GM21723 (cell line): ENCODE measurements at regions not wholly inside any gene's neighbourhood (a gene's known extent, or its start where the extent isn't known, plus 50 kb on each side); places are given as distances from the start of the nearest gene placed in this dataset.

Experiments
- ATAC-seq: cut with Tn5 transposase; IDR thresholded peaks from one replicate; pipeline ENCODE4 v1.9.1; 2021; ENCODE audit warnings: mild to moderate bottlenecking, moderate library complexity; ENCODE audit not compliant: unreplicated experiment

DNA sequence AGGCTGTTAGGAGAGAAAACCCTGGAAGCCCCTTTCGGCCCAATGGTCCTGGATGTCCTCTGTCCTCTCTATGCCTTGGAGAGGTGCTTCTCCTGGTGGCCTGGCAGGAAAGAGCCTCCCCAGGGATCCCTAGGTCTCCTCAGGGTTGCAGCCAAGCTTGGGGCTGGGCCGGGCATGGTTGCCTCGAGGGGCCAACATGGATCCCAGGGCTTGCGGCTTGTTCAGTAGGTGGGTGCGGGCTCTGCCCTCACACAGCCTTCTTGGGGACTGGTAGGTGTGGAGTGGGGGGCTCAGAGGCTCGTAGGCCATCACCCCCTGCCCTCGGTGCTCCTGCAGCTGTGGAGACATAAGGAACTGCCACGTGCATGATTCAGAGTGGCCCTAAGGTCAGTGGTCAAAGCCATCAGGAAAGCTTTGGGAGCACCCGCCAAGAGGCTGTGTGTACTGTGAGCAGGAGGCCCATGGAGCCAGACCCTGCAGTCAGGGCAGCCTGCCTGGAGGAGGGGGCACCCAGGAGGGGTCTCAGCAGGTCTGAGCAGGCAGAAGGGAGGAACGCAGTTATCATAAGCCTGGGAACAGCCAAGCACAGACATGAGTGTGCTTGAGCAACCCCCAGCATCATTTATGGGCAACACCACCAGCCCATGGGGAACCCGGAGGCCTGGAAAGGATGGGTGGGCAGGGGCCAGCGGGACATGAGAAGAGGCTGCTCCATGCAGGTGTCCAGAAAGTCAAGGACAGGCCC lies 231.0 kb downstream of the GLI2 start:
- no peak for ATAC-seq

DNA sequence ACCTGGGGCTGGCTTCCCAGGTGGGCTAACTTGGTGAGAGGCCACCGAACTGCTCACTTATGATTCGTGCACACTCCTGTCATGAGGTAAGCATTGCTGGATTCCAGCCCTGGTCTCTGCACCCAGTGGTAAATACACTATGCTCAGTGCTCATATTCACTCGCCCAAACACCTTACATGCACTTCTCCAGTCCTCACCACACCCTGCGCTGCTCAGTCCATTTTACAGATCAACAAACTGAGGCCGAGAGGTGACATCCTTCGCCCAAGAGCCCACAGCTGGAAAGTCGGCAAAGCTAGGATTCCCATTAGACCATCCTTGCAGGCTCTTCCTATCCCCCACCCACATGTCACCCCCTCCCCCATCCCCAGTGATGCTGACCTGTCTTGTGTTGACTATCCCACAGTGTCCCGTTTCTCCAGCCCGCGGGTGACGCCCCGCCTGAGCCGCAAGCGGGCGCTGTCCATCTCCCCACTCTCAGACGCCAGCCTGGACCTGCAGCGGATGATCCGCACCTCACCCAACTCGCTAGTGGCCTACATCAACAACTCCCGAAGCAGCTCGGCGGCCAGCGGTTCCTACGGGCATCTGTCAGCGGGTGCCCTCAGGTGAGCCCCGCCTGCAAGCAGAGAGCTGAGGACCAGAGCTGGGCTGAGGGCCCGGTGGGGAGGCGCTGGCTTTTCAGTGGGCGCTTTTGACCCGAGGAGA lies 232.8 kb downstream of the GLI2 start:
- ATAC-seq: no peak

DNA sequence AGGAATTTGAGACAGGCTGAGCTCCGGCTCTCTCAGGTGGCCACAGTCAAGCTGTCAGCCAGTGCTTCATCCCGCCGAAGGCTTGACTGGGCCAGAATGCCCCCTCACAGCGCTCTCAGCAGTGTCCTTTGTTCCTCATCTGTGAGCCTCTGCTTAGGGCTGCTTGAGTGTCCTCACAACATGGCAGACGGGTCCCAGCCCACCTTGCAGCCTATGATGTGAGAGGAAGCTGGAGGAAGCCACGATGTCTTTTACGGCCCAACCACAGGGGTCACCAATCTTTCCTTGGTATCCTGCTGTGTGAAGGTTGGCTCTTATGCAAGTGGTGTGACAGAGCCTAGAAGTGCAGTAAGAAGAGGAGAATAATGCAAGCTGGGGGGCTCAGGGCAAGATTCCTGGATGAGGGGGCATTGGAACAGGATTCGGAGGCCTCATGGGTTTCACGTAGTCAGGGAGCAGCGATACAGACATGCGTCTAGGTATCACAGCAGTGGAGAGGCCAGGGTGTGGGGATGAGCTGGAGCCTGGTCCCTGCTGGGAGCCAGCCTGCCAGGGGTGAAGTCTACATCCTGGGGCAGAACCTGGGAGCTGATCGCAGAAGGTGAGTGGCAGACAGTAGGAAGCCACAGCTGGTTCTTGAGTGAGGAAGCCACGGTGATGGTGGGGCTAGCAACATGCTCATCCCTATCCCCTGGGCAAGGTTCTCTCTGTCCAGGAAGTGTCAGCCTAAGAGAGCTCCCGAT lies 234.1 kb downstream of the GLI2 start:
- ATAC-seq: no peak

DNA sequence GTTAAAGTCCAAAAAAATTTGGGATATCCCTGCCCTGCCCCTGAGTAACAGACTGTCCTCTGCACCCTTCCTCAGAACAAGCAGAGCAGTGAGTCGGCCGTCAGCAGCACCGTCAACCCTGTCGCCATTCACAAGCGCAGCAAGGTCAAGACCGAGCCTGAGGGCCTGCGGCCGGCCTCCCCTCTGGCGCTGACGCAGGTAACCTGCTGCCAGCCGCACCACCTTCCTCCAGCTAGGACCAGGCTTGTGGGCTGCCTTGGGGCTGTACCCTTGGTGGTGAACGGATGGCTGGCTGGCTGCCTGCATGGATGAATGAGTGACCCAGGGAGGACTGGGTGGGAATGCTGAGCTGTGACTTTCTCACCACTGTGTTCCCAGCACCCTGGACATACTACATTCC lies 236.2 kb downstream of the GLI2 start:
- no peak for ATAC-seq

DNA sequence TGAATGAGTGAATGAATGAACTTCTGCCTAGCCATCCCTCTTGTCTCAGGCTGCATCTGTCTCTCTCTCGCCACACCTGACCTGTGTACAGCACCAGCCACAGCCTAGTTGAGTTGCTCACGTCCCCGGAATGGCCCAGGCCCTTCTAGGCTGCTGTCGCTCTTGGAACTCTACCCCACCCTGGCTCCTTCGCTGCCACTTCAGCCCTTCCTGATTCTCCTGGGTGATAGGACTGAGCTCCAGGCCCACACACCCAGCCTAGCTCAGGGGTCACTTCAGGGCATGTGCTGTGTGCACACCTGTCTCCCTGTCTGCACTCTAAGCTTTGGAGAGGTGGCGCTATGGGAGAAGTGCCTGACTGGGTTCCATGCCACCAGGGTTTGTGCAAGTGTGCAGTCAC lies 236.6 kb downstream of the GLI2 start:
- ATAC-seq: no peak

DNA sequence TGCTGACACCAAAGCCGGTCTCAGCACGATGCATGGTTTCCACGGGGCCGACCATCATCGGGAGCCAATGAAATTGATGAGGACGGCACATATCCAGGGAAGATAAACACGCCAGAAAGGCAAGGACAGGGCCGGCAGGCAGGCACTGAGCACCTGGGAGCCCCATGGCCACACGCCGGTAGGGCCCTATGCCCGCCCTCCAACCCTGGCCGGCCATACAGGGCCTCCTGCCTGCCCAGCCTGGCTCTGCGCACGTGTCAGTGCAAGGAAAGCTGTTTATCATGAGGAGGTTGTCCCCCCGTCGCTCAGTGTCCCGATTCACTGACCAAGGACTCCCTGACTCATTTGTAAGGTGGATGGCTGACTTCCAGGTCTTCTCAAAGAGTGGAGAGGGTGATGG lies 237.5 kb downstream of the GLI2 start:
- ATAC-seq: no peak

DNA sequence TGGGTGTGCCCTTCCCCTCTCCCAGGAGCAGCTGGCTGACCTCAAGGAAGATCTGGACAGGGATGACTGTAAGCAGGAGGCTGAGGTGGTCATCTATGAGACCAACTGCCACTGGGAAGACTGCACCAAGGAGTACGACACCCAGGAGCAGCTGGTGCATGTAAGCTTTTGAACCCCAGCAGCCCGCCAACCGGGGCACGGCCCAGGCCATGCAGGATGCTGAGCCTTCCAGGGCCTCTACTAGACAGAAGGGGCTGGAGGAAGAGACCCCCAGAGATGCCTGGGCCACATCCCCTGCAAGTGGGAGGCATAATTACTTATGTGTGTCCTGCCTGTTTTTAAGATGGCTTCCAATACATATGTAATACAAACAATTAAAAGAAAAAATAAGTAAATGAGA lies 239.3 kb downstream of the GLI2 start:
- ATAC-seq: no peak

DNA sequence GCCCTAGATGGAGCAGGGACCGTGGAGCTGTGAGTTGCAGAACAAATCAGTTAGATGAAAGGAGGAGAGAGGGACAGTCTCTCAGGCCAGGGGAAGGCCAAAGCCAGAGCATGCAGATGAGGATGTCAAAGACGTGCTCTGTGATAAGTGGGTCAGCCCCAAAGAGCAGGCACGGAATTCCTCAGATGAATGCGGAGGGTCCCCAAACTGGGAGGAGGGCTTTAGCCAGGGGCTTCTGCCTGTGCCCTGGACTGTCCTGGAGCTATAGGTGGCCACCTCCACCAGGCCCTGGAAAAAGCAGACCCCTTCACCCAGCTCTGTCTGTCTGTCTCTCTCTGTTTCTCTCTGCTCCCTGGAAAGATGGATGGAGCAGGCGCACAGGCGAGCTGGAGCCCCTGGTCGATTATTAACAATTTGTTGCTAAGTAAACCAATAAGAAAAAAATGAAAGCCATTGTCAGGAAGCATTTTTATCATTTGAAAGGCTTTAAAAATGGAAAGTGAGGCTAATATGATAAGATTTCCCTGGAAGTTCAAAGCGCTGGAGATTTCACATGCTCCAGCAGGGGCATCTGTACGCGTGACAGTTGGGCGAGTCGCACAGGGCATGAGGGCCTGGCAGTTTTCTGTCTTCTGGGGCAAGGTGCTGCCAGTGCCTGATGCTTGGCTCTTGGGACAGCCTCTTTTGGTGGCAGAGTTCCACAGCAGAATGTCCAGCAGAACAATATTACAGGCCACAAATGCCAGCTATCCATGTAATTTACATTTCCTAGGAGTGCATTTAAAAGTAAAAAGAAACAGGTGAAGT lies 241.0 kb downstream of the GLI2 start:
- ATAC-seq: no peak

DNA sequence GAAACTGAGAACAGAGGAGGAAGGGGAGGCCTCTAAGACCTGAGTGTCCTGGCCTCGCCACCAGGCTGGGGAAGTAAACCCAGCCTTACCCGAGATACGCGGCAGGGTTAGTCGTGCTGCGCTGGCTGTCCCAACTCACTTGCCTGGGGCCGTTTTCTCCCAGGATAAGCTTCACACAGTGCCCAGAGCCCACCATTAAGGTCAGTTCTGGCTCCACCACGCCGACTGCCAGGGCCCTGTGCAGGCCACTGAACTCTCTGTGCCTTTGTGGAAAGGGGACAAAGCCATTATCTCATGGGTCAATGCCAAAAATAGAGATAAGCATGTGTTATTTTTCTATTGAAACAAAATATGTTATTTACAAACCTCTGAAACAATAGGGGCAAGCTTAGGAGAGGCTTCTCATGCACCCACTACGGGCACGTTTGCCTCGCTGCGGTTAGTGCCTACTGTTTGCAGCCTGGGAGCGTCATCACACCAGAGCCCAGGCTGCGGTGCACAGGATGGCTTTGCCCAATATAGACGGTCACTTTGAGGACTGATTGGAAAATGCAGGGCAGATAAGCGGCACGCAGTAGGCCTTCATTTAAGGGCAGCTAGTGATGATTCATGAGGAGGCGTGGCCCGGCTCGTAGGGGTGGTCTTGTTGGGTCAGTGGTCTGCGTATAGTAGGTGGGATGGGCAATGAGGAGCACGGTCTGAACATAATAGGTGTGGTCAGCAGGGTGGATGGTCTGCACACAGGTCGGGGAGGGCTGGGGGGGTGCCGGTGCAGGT lies 242.1 kb downstream of the GLI2 start:
- no peak for ATAC-seq

DNA sequence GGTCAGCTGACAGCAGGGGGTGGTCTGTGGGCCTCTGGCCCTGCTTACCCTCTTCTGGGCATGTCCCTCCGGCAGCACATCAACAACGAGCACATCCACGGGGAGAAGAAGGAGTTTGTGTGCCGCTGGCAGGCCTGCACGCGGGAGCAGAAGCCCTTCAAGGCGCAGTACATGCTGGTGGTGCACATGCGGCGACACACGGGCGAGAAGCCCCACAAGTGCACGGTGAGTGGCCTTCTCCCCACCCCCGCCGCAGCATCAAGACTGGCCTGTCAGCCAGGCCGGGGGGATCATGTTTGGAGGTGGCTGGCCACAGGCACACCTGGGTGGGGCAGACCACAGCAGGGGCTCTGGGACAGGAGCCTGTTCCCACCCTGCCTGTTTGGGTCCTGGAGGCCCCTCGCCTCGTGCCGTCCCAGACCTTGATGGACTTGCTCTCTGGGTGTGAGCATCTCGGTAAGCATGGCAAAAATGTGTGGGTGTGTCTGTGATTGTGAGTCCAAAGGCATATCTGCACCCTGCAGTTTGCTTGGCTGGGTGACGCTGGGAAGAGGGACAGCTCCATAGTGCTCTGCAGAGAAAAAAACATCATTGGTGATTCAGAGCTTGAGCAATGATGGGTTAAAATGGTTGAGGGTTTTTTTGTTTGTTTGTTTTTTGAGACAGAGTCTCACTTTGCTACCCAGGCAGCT lies 242.8 kb downstream of the GLI2 start:
- no peak for ATAC-seq

DNA sequence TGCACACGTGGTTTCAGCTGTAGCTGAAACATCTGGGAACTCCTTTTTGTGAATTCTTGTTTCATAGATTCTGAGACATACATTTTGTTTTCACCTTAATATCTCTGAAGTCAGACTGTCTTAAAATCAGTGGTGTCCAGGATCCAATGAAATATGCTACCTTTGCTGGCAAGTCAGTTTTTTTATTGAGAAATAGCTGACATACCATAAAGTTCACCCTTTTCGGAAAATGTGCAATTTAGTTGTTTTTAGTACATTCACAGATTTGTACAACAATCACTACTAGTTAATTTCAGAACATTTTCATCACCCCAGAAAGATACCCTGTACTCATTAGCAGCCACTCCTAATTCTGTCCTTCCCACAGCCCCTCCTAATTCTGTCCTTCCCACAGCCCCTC lies 243.7 kb downstream of the GLI2 start:
- no peak for ATAC-seq

DNA sequence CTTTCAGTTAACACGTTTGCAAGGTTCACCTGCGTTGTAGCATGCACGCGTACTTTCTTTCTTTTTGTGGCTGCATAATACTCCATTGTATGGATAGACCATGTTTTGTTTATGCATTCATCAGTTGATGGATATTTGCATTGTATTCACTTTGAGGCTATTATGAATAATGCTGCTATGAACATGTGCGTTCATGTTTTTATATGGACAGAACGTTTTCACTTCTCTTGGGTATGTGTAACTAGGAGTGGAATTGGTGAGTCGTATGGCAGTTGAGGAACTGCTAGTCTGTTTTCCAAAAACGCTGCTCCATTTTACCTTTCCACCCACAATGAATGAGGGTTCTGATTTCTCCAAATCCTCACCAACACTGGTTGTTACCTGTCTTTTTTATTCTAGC lies 244.3 kb downstream of the GLI2 start:
- no peak for ATAC-seq

DNA sequence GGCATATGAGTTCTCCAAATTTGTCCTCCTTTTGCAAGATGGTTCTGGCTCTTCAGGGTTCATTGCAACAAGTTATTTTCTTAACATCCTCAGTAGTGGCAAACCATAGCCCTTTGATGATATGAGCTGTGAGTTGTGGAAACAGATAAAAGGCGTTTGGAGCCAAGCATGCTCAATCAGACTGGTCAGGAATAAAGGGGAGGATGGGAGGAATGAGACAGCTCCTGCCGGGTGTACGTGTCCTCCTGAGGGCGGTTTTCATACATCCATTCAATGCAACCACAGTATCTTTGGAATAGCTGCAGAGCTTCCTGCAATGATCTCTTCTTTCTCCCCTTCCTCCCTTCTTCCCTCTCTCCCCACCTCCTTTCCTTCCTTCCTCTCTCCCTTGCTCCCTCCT lies 245.8 kb downstream of the GLI2 start:
- ATAC-seq: no peak

DNA sequence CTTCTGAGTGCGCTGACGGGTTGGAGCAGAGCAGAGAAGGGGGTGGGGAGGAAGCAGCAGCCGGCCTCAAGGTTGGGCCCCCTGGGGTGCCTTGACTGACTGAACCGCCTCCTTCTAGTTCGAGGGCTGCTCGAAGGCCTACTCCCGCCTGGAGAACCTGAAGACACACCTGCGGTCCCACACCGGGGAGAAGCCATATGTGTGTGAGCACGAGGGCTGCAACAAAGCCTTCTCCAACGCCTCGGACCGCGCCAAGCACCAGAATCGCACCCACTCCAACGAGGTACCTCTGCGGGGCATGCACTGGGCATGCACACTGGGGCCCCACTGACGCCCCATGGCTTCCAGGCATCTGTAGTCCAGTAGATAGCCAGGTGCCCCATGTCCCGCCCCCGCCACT lies 246.9 kb downstream of the GLI2 start:
- no peak for ATAC-seq

DNA sequence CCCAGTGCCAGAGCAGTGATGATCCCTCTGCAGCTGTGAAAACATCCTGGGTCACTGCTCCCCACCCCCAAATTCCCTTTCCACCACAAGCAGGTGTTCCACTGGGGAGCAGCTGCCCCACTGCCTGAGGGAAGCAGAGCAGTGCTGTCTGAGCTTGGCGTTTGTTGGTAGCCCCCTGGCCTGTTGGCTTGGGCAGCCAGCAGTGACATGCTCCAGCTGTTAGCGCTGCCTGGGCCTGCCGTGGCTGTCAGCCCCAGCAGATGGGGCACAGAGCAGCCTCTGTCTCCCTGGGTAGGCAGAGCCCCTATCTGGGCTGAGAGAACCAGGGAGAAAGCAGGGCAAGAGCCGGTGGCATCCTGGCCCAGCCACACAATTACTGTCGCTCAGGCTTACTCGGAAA lies 247.7 kb downstream of the GLI2 start:
- no peak for ATAC-seq

DNA sequence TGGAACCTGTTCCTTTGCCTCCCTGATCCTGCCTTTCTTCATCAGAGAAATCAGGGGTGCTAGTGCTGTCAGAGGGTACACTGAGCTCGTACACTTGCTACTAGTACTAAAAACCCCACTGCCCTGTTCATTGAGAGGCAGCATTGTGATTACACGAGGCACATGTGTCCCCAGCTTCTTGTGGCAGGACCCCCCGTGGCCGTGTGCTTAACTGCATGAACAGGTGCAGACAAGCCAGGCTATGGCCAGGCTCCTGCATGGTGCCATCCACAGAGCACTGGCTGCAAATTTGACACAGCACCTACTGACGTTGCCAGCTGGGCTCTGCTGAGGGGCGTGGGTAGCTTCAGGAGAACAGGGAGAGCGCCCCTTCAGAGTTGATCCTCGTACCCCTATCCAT lies 248.4 kb downstream of the GLI2 start:
- no peak for ATAC-seq

DNA sequence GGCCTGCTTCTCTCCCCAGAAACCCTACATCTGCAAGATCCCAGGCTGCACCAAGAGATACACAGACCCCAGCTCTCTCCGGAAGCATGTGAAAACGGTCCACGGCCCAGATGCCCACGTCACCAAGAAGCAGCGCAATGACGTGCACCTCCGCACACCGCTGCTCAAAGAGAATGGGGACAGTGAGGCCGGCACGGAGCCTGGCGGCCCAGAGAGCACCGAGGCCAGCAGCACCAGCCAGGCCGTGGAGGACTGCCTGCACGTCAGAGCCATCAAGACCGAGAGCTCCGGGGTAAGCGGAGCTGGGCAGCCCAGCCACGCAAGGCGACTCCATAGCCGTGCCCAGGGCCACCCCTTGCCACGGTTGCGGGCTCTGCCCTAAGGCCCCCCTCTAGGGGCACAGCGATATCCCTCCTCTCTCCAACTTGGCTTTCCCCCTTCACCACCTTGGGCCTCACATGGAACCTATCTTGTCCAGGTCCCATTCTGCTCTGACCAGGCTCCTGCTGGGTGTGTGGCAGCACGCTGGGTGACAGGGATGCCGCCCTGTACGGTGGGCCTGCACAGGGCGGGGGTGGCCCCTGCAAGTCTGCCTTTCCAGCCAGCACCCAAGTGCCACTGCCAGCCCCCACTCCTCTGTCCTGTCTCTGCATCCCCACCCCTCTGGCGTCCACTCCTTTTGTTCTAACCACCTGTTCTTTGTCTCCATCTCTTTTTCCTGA lies 248.9 kb downstream of the GLI2 start:
- no peak for ATAC-seq

DNA sequence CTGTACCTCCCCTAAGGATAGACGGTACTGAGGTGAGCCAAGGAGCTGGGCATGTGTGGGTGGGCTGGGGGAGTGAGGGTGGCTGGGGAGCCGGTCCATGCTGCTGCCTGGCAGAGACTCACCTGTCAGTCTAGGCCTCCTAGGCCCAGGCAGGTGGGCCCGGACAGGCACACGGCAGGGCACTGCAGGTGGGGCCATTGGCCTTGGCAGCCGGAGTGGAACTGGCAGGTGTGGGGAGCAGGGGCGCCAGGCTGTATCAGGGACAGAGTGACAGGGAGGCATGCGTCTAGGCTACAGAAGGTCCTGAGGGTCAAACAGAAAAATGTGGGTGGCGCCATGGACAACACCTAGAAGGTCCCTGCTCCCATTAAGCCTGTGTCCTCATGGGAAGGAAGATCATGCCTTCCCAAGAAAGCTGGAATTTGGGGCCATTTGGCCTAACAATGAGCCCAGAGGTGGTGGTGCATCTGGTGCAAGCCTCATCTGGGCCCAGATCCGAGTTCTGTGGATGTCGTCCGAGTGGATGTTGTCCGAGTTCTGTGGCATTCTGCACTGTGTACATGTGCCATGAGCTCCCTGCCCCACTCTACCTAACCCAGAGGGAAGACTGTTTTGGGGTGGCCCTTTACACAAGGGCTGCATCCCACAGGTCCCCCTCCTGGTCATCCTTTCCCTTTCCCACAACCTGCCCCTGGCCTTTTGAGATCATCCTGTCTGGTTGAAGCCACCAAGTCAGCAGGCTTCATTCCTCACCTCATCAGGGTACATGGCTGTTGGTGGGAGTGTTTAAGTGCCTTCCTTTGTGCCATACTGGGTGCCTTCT lies 249.7 kb downstream of the GLI2 start:
- no peak for ATAC-seq
